ENCODE measurements at regions not wholly inside any gene's neighbourhood (a gene's known extent, or its start where the extent isn't known, plus 50 kb on each side); places are given as distances from the start of the nearest gene placed in this dataset.
A peak's percentile ranks its signal among the peaks of the same experiment; 100 is the strongest.
"Not testable (repeated sequence)": the region's sequence is repeated elsewhere in the genome, so short reads cannot be mapped to it uniquely, and the experiment has no call there.

DNA sequence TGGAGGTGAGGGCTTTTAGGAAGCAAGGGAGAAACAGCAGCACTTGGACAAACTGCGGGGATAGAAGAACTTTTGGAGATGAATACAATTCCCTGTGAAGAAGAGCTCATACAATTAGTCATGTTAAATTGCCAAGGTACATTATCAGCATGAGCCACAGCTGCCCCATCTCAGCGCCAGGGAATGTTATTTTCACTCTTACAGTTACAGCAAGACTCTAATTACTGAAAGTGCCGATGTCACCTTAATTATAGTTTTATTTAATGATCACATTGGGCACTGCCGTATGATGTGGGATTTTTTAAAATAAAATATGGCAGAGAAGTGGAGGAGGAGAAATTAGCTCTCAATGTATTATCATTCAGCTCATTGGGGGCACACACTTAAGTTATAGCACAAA lies 144.8 kb upstream of the MON1B start:
- TF ChIP-seq, protein P1, sequence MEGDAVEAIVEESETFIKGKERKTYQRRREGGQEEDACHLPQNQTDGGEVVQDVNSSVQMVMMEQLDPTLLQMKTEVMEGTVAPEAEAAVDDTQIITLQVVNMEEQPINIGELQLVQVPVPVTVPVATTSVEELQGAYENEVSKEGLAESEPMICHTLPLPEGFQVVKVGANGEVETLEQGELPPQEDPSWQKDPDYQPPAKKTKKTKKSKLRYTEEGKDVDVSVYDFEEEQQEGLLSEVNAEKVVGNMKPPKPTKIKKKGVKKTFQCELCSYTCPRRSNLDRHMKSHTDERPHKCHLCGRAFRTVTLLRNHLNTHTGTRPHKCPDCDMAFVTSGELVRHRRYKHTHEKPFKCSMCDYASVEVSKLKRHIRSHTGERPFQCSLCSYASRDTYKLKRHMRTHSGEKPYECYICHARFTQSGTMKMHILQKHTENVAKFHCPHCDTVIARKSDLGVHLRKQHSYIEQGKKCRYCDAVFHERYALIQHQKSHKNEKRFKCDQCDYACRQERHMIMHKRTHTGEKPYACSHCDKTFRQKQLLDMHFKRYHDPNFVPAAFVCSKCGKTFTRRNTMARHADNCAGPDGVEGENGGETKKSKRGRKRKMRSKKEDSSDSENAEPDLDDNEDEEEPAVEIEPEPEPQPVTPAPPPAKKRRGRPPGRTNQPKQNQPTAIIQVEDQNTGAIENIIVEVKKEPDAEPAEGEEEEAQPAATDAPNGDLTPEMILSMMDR (IDR thresholded peaks at IDR 0.05; ENCODE audit: control insufficient read depth, extremely low read depth, insufficient read depth), result no peak
- DNase-seq (ENCODE audit: low read depth), result no peak

DNA sequence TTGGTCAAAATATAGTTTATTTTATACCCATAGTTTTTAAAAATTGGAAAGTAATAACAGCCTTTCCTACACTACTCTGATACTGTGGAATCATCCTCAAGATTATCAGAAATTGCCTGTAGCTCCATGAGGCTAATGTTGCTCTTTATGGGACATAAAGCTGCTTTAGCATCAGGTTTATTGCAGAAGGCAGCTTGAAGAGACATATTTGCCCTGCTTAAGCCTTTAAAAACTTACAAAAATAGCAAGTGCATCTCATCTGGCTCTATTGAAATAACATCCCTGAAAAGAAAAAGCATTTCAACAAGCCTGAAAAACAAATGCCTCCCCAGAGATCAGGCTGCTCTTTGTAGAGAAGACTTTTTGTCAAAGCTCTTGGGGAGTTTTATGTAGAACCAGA lies 142.9 kb upstream of the MON1B start:
- DNase-seq (ENCODE audit: low read depth), result no peak
- TF ChIP-seq, protein P1 (IDR thresholded peaks at IDR 0.05; ENCODE audit: control insufficient read depth, extremely low read depth, insufficient read depth), result no peak

More for the DNA sequence above, 144.8 kb upstream of the MON1B start:
- H3K4me3 ChIP-seq (ENCODE audit: low read depth, low read length), result no peak overlapping the region

DNA sequence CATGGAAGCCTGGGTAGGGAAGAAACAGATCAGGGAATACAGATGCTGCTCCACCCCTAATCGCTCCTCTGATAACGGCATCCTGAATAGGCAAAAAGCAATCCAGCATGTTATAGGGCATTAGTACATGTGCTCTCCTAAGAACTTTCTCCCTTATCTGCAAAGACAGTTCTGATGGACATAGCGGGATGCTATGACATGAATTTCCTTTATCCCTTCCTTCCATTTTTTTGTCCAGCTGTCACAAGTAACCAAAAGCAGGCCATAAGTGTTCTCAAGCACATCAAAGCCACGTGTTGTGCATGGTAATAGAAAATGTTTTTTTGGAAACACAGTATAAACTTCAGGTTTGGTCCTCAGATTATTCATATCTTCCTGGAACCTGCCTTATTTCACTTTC lies 141.4 kb upstream of the MON1B start:
- no peak overlapping the region for H3K4me3 ChIP-seq (ENCODE audit: low read depth, low read length)
- no peak for DNase-seq (ENCODE audit: low read depth)
- TF ChIP-seq, protein P1 (IDR thresholded peaks at IDR 0.05; ENCODE audit: control insufficient read depth, extremely low read depth, insufficient read depth), result no peak

More for the DNA sequence above, 142.9 kb upstream of the MON1B start:
- H3K4me3 ChIP-seq (ENCODE audit: low read depth, low read length), result no peak overlapping the region

DNA sequence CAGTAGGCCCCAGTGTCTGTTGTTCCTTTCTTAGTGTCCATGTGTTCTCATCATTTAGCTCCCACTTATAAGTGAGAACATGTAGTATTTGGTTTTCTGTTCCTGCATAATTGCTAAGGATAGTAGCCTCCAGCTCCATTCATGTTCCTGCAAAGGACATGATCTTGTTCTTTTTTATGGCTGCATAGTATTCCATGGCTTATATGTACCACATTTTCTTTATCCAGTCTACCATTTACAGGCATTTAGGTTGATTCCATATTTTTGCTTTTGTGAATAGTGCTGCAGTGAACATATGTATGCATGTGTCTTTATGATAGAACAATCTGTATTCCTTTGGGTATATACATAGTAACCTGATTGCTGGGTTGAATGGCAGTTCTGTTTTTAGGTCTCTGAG lies 134.4 kb upstream of the MON1B start:
- H3K4me3 ChIP-seq (ENCODE audit: low read depth, low read length); DNase-seq (ENCODE audit: low read depth): not testable (repeated sequence)

DNA sequence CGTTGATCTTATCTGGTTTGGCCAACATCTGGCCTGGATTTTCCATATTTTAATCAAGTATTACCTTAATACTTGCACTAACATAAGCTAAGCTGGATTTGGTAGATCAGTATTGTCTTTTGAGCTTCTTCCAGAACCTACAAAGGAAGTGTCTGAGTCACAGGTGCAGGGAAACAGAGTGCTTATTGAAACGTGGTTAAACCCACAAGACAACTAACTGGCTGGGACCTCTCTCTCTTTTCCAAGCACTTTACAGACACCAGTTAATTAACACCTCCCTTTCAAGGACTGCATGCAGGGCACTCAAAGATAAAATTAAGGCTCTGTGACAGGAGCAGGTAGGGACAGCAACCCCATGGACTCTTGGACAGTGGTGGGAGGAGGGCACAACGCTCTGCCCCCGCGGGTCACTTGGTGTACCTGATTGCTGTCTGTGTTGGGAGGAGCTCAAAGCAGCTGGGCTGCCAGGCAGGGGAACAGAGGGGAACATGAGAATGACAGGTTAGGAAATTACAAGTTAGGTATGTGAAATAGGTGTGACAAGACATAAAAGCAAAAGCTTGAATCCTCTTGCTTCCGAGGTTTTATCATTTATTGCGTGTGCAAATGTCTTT lies 133.7 kb upstream of the MON1B start:
- TF ChIP-seq, protein P1 (IDR thresholded peaks at IDR 0.05; ENCODE audit: control insufficient read depth, extremely low read depth, insufficient read depth), result no peak

DNA sequence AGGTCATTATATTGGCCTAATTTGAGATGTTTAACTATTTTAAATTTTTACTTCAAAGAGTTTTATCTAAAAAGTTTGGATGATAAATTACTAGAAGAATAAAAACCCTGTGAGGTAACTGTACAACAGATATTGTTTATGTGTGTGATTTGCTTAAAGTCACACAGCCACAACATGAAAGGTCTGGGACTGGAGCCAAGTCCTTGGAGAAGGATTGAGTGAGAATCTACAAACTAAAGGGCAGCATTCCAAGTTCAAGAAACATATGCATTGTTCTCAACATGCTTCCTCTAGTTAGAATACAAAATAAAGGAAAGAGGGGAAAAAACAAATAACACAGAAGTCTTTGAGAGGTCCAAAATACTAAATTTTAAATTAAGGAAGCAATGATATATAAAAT lies 131.5 kb upstream of the MON1B start:
- H3K4me3 ChIP-seq (ENCODE audit: low read depth, low read length), result no peak overlapping the region
- peak; percentile 19 for DNase-seq (ENCODE audit: low read depth)
- TF ChIP-seq, protein P1 (IDR thresholded peaks at IDR 0.05; ENCODE audit: control insufficient read depth, extremely low read depth, insufficient read depth), result no peak

More for the DNA sequence above, 133.7 kb upstream of the MON1B start:
- DNase-seq (ENCODE audit: low read depth), result no peak
- H3K4me3 ChIP-seq (ENCODE audit: low read depth, low read length), result no peak overlapping the region

DNA sequence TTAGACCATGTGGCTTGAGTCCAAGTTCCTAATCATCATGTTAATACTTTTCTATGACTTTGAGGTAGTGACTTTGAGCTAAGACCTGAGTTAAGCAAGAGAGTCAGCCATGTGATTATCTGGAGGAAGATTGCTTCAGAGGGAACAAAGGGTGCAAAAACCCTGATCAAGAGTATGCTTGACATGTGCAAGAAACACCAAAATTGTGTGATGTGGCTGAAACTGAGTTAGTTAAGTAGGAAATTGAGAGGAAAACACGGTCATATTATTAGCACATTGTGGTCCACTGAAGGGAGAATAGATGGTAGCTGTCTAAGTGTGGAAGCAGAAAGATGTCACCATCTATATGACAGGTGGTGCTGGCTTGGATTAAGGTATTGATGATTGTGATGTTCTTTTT lies 130.4 kb upstream of the MON1B start:
- TF ChIP-seq, protein P1 (IDR thresholded peaks at IDR 0.05; ENCODE audit: control insufficient read depth, extremely low read depth, insufficient read depth), result no peak
- DNase-seq (ENCODE audit: low read depth), result no peak
- no peak overlapping the region for H3K4me3 ChIP-seq (ENCODE audit: low read depth, low read length)
